WTC11 (cell line): ENCODE measurements at regions not wholly inside any gene's neighbourhood (a gene's known extent, or its start where the extent isn't known, plus 50 kb on each side); places are given as distances from the start of the nearest gene placed in this dataset.

Experiments used
- ATAC-seq: fragments of 200-7000 bp; cut with Tn5 transposase; 2 replicates; pipeline ENCODE4 v1.10.0; 2021; ENCODE audit warnings: mild to moderate bottlenecking, moderate library complexity
- CTCF ChIA-PET: fragments of 300-600 bp; sonication (Branson Sonifier 250); formaldehyde crosslinking; loops from one replicate; lab custom pipeline; 2021; ENCODE audit warnings: antibody characterized with exemption; lab: Charles Lee
- POLR2A ChIA-PET: fragments of 350-600 bp; sonication (Branson Sonifier 250); formaldehyde crosslinking; loops from one replicate; lab custom pipeline; 2021; ENCODE audit warnings: antibody characterized with exemption; lab: Charles Lee
- DNase-seq: peaks from one replicate; pipeline ENCODE4 v3.0.0; 2021; ENCODE audit warnings: low spot score
- H3K27ac Mint-ChIP-seq: 2 replicates; pipeline ENCODE4 v1.8.0; 2021; ENCODE audit warnings: mixed read lengths
- H3K27me3 Mint-ChIP-seq: 2 replicates; pipeline ENCODE4 v1.8.0; 2021; ENCODE audit warnings: low read depth, mild to moderate bottlenecking, moderate library complexity, mixed read lengths
- H3K36me3 Mint-ChIP-seq: 2 replicates; pipeline ENCODE4 v1.8.0; 2021; ENCODE audit warnings: mixed read lengths
- H3K4me1 Mint-ChIP-seq: 2 replicates; pipeline ENCODE4 v1.8.0; 2022; ENCODE audit warnings: mixed read lengths
- H3K4me3 Mint-ChIP-seq: 2 replicates; pipeline ENCODE4 v1.8.0; 2021; ENCODE audit warnings: mild to moderate bottlenecking, moderate library complexity, mixed read lengths
- H3K9me3 Mint-ChIP-seq: 2 replicates; pipeline ENCODE4 v1.8.0; 2021; ENCODE audit warnings: mixed read lengths
- AFF4 ChIP-seq: sonication (generic); formaldehyde crosslinking; IDR thresholded peaks from 2 replicates; pipeline ENCODE4 v1.8.1; 2023; ENCODE audit warnings: mild to moderate bottlenecking, missing genetic modification reagents, borderline replicate concordance
- ATF1 ChIP-seq: sonication (generic); formaldehyde crosslinking; IDR thresholded peaks from 2 replicates; pipeline ENCODE4 v1.8.1; 2023; ENCODE audit warnings: mild to moderate bottlenecking, moderate library complexity, missing genetic modification reagents
- ATF6 ChIP-seq: sonication (generic); formaldehyde crosslinking; IDR thresholded peaks from 2 replicates; pipeline ENCODE4 v1.8.1; 2023; ENCODE audit warnings: mild to moderate bottlenecking, missing genetic modification reagents
- CREM ChIP-seq: sonication (generic); formaldehyde crosslinking; IDR thresholded peaks from 2 replicates; pipeline ENCODE4 v1.8.1; 2022; ENCODE audit warnings: mild to moderate bottlenecking, missing genetic modification reagents, moderate library complexity
- CTCF ChIP-seq: fragments of 200-600 bp; IDR thresholded peaks from 2 replicates; pipeline ENCODE4 v1.8.0; 2022; ENCODE audit warnings: antibody characterized with exemption
- E2F4 ChIP-seq: sonication (generic); formaldehyde crosslinking; IDR thresholded peaks from 2 replicates; pipeline ENCODE4 v1.8.1; 2022; ENCODE audit warnings: low read depth, mild to moderate bottlenecking, moderate library complexity, missing genetic modification reagents, borderline replicate concordance
- ELF4 ChIP-seq: sonication (generic); formaldehyde crosslinking; IDR thresholded peaks from 2 replicates; pipeline ENCODE4 v1.8.1; 2022; ENCODE audit warnings: low read depth, mild to moderate bottlenecking, moderate library complexity, missing genetic modification reagents
- ESRRA ChIP-seq: sonication (generic); formaldehyde crosslinking; IDR thresholded peaks from 2 replicates; pipeline ENCODE4 v1.8.1; 2022; ENCODE audit warnings: mild to moderate bottlenecking, missing genetic modification reagents, borderline replicate concordance
- ETV6 ChIP-seq: sonication (generic); formaldehyde crosslinking; IDR thresholded peaks from 2 replicates; pipeline ENCODE4 v1.8.1; 2022; ENCODE audit warnings: mild to moderate bottlenecking, missing genetic modification reagents
- FOXK1 ChIP-seq: sonication (generic); formaldehyde crosslinking; IDR thresholded peaks from 2 replicates; pipeline ENCODE4 v1.8.0; 2022; ENCODE audit warnings: mild to moderate bottlenecking, moderate library complexity, missing genetic modification reagents
- KAT7 ChIP-seq: sonication (generic); formaldehyde crosslinking; IDR thresholded peaks from 2 replicates; pipeline ENCODE4 v1.8.1; 2023; ENCODE audit warnings: missing genetic modification reagents, mild to moderate bottlenecking, borderline replicate concordance
- NFATC4 ChIP-seq: fragments of 250-450 bp; sonication (Bioruptor Pico); IDR thresholded peaks from 2 replicates; pipeline ENCODE4 v1.9.0; 2021; ENCODE audit warnings: mild to moderate bottlenecking
- NFE2L1 ChIP-seq: sonication (generic); formaldehyde crosslinking; IDR thresholded peaks from 2 replicates; pipeline ENCODE4 v1.8.1; 2023; ENCODE audit warnings: missing genetic modification reagents
- OVOL2 ChIP-seq: fragments of 250-450 bp; sonication (Bioruptor Pico); IDR thresholded peaks from 2 replicates; pipeline ENCODE4 v1.9.0; 2021; ENCODE audit warnings: mild to moderate bottlenecking, borderline replicate concordance
- PRDM15 ChIP-seq: sonication (generic); formaldehyde crosslinking; IDR thresholded peaks from 2 replicates; pipeline ENCODE4 v1.8.0; 2022; ENCODE audit warnings: missing genetic modification reagents
- PRRX2 ChIP-seq: fragments of 250-450 bp; sonication (Bioruptor Pico); IDR thresholded peaks from 2 replicates; pipeline ENCODE4 v1.8.0; 2021; ENCODE audit warnings: mild to moderate bottlenecking
- RORB ChIP-seq: fragments of 250-450 bp; sonication (Bioruptor Pico); IDR thresholded peaks from 2 replicates; pipeline ENCODE4 v1.9.0; 2021; ENCODE audit warnings: mild to moderate bottlenecking
- SMAD3 ChIP-seq: sonication (generic); formaldehyde crosslinking; IDR thresholded peaks from 2 replicates; pipeline ENCODE4 v1.8.0; 2022; ENCODE audit warnings: missing genetic modification reagents, mild to moderate bottlenecking, borderline replicate concordance
- TEAD1 ChIP-seq: sonication (generic); formaldehyde crosslinking; IDR thresholded peaks from 2 replicates; pipeline ENCODE4 v1.8.0; 2022; ENCODE audit warnings: mild to moderate bottlenecking, missing genetic modification reagents
- USF2 ChIP-seq: sonication (generic); formaldehyde crosslinking; IDR thresholded peaks from 2 replicates; pipeline ENCODE4 v1.8.1; 2023; ENCODE audit warnings: mild to moderate bottlenecking, missing genetic modification reagents, moderate library complexity
- ZMAT4 ChIP-seq: fragments of 250-450 bp; sonication (Bioruptor Pico); IDR thresholded peaks from 2 replicates; pipeline ENCODE4 v1.9.0; 2021; ENCODE audit warnings: mild to moderate bottlenecking
- ZNF423 ChIP-seq: fragments of 250-450 bp; sonication (Bioruptor Pico); IDR thresholded peaks from 2 replicates; pipeline ENCODE4 v2.1.2; 2022; ENCODE audit warnings: mild to moderate bottlenecking, moderate library complexity

GRCh38 chr2:228846161-228846560, 424.9 kb downstream of the PID1 start (continued):
- no peak for TF ChIP-seq TEAD1 (CRISPR knock-in tag)
- no peak for TF ChIP-seq AFF4 (CRISPR knock-in tag)
- no peak for TF ChIP-seq ATF6
- TF ChIP-seq, all 79 proteins: peak for 0

- H3K27me3 Mint-ChIP-seq: no peaks in the 10 kb centered on the region
- ATAC-seq: no peak
- H3K4me3 Mint-ChIP-seq: no peak overlapping the region
- ChIA-PET CTCF (no interaction called here), POLR2A (interaction anchor here (0.6 kb wide), 1 partner anchor 185 kb away, joined by 5 read pairs; no protein-coding TSS in a partner anchor)
- peaks cover 7% of the 10 kb centered on the region; the same call in 1 of the 2 replicates for H3K4me1 Mint-ChIP-seq
- H3K9me3 Mint-ChIP-seq: no peaks in the 10 kb centered on the region
- no peaks in the 10 kb centered on the region for H3K36me3 Mint-ChIP-seq
- H3K27ac Mint-ChIP-seq: no peak overlapping the region
- DNase-seq: no peak
- no peak for TF ChIP-seq SMAD3
- no peak for TF ChIP-seq E2F4
- no peak for TF ChIP-seq KAT7 (CRISPR knock-in tag)
- no peak for TF ChIP-seq CTCF
- no peak for TF ChIP-seq PRRX2
- TF ChIP-seq ZNF423 (CRISPR knock-in tag): no peak
- no peak for TF ChIP-seq ESRRA (CRISPR knock-in tag)
- TF ChIP-seq OVOL2 (CRISPR knock-in tag): no peak
- no peak for TF ChIP-seq PRDM15 (CRISPR knock-in tag)
- TF ChIP-seq USF2 (CRISPR knock-in tag): no peak
- no peak for TF ChIP-seq NFATC4 (CRISPR knock-in tag)
- TF ChIP-seq NFE2L1 (CRISPR knock-in tag): no peak
- no peak for TF ChIP-seq ATF1 (CRISPR knock-in tag)
- TF ChIP-seq RORB: no peak
- no peak for TF ChIP-seq ZMAT4 (CRISPR knock-in tag)
- no peak for TF ChIP-seq FOXK1
- no peak for TF ChIP-seq ELF4 (CRISPR knock-in tag)
- TF ChIP-seq CREM: no peak
- TF ChIP-seq ETV6 (CRISPR knock-in tag): no peak
- TF ChIP-seq, all 79 proteins: peak for 0
Measured at GRCh38 chr2:228845162-228845925, 425.7 kb downstream of the PID1 start.
